ENCODE measurements at regions not wholly inside any gene's neighbourhood (a gene's known extent, or its start where the extent isn't known, plus 50 kb on each side); places are given as distances from the start of the nearest gene placed in this dataset.
A peak's percentile ranks its signal among the peaks of the same experiment; 100 is the strongest.

- no peak for DNase-seq
These were observed 170.3 kb downstream of the ZPLD1 start for GRCh38 chr3:102605153-102605552.

- no peak for DNase-seq
These were observed 174.1 kb downstream of the ZPLD1 start for GRCh38 chr3:102608875-102609274.

- DNase-seq, result no peak
These were observed 179.3 kb downstream of the ZPLD1 start for GRCh38 chr3:102614021-102614569.

- no peak for DNase-seq
These were observed 179.8 kb downstream of the ZPLD1 start for GRCh38 chr3:102614585-102614984.

- no peak for DNase-seq
These were observed 182.6 kb downstream of the ZPLD1 start for GRCh38 chr3:102617381-102617780.

GRCh38 chr3:102619361-102619760 is 184.5 kb downstream of the ZPLD1 start:
- DNase-seq, result no peak

GRCh38 chr3:102629943-102630342 is 195.1 kb downstream of the ZPLD1 start:
- DNase-seq, result no peak

- no peak for DNase-seq
These were observed 195.7 kb downstream of the ZPLD1 start for GRCh38 chr3:102630531-102630930.

- no peak for DNase-seq
These were observed 208.7 kb downstream of the ZPLD1 start for GRCh38 chr3:102643546-102643945.

- DNase-seq, result no peak
These were observed 211.7 kb downstream of the ZPLD1 start for GRCh38 chr3:102646557-102646956.

- no peak for DNase-seq
These were observed 225.8 kb downstream of the ZPLD1 start for GRCh38 chr3:102660653-102661052.

GRCh38 chr3:102661707-102662497 is 227.1 kb downstream of the ZPLD1 start:
- DNase-seq, result peak; percentile 62 to 74

- no peak for DNase-seq
These were observed 227.6 kb downstream of the ZPLD1 start for GRCh38 chr3:102662498-102662772.

- DNase-seq, result no peak
These were observed 229.3 kb downstream of the ZPLD1 start for GRCh38 chr3:102664126-102664525.

- no peak for DNase-seq
These were observed 230.4 kb downstream of the ZPLD1 start for GRCh38 chr3:102665183-102665582.

GRCh38 chr3:102668247-102668646 is 233.4 kb downstream of the ZPLD1 start:
- no peak for DNase-seq

- DNase-seq, result no peak
These were observed 236.2 kb downstream of the ZPLD1 start for GRCh38 chr3:102670986-102671385.

- no peak for DNase-seq
These were observed 237.5 kb downstream of the ZPLD1 start for GRCh38 chr3:102672305-102672704.

GRCh38 chr3:102673271-102674115 is 238.7 kb downstream of the ZPLD1 start:
- DNase-seq, result peak; percentile 12 to 83

- DNase-seq, result no peak
These were observed 239.5 kb downstream of the ZPLD1 start for GRCh38 chr3:102674284-102674683.

- no peak for DNase-seq
These were observed 241.6 kb downstream of the ZPLD1 start for GRCh38 chr3:102676424-102676823.

- no peak for DNase-seq
These were observed 247.9 kb downstream of the ZPLD1 start for GRCh38 chr3:102682741-102683140.

GRCh38 chr3:102686792-102687191 is 252.0 kb downstream of the ZPLD1 start:
- no peak for DNase-seq

Measured in NCI-H526 (cell line).